MM.1S (cell line): ENCODE measurements at regions not wholly inside any gene's neighbourhood (a gene's known extent, or its start where the extent isn't known, plus 50 kb on each side); places are given as distances from the start of the nearest gene placed in this dataset.
"Not testable (repeated sequence)": the region's sequence is repeated elsewhere in the genome, so short reads cannot be mapped to it uniquely, and the experiment has no call there.

ENCODE experiments used
- DNase-seq: peaks from one replicate; pipeline ENCODE4 v3.0.0-alpha.2; 2015
- H2AFZ ChIP-seq: fragments of 300-600 bp; sonication (generic); 2 replicates; pipeline ENCODE4 v1.6.0; 2016; ENCODE audit warnings: antibody characterized with exemption, low read length
- H3F3A ChIP-seq: fragments of 300-600 bp; sonication (generic); 2 replicates; pipeline ENCODE4 v1.6.1; 2016; ENCODE audit warnings: mild to moderate bottlenecking, antibody characterized with exemption, low read length, moderate library complexity, mixed read lengths; ENCODE audit not compliant: insufficient read depth
- H3K27ac ChIP-seq: fragments of 300-600 bp; sonication (generic); 2 replicates; pipeline ENCODE4 v1.5.1; 2016; ENCODE audit warnings: mild to moderate bottlenecking, low read length
- H3K27me3 ChIP-seq: fragments of 300-600 bp; sonication (generic); replicated peaks from 2 replicates; pipeline ENCODE4 v1.6.0; 2016; ENCODE audit warnings: low read length; ENCODE audit not compliant: insufficient read depth
- H3K36me3 ChIP-seq: fragments of 300-600 bp; sonication (generic); replicated peaks from 2 replicates; pipeline ENCODE4 v1.6.1; 2016; ENCODE audit warnings: mild to moderate bottlenecking, low read length, mixed read lengths; ENCODE audit not compliant: insufficient read depth
- H3K4me1 ChIP-seq: fragments of 300-600 bp; sonication (generic); 2 replicates; pipeline ENCODE4 v1.6.1; 2016; ENCODE audit warnings: low read length, mixed read lengths
- H3K4me2 ChIP-seq: fragments of 300-600 bp; sonication (generic); 2 replicates; pipeline ENCODE4 v1.6.0; 2016; ENCODE audit warnings: low read depth, low read length
- H3K4me3 ChIP-seq: fragments of 300-600 bp; sonication (generic); 2 replicates; pipeline ENCODE4 v1.5.1; 2016; ENCODE audit warnings: low read length, mixed read lengths
- H3K79me2 ChIP-seq: fragments of 300-600 bp; sonication (generic); 2 replicates; pipeline ENCODE4 v1.6.1; 2016; ENCODE audit warnings: mixed run types, low read length, mixed read lengths
- H3K9ac ChIP-seq: fragments of 300-600 bp; sonication (generic); 2 replicates; pipeline ENCODE4 v1.6.1; 2016; ENCODE audit warnings: low read length, mixed read lengths
- H3K9me2 ChIP-seq: fragments of 300-600 bp; sonication (generic); replicated peaks from 2 replicates; pipeline ENCODE4 v1.6.1; 2016; ENCODE audit warnings: mild to moderate bottlenecking, low read length, mixed read lengths; ENCODE audit not compliant: insufficient read depth
- H3K9me3 ChIP-seq: fragments of 300-600 bp; sonication (generic); replicated peaks from 2 replicates; pipeline ENCODE4 v1.6.1; 2016; ENCODE audit warnings: mild to moderate bottlenecking, low read length, mixed read lengths; ENCODE audit not compliant: insufficient read depth
- H4K20me1 ChIP-seq: fragments of 300-600 bp; sonication (generic); 2 replicates; pipeline ENCODE4 v1.6.1; 2016; ENCODE audit warnings: mild to moderate bottlenecking, low read length, moderate library complexity, mixed read lengths; ENCODE audit not compliant: insufficient read depth
- CTCF ChIP-seq: fragments of 300-600 bp; sonication (generic); IDR thresholded peaks from 2 replicates; pipeline ENCODE4 v1.5.1; 2016; ENCODE audit warnings: antibody characterized with exemption, low read length, mixed read lengths
- EZH2 ChIP-seq: fragments of 300-600 bp; sonication (generic); optimal IDR thresholded peaks from 2 replicates; pipeline ENCODE3; 2017; ENCODE audit warnings: low read depth, mild to moderate bottlenecking, antibody characterized with exemption, low read length, mixed read lengths
- EZH2phosphoT487 ChIP-seq: fragments of 300-600 bp; sonication (generic); IDR thresholded peaks from 2 replicates; pipeline ENCODE4 v1.6.1; 2018; ENCODE audit warnings: antibody characterized with exemption, low read length

- Histone ChIP-seq H2AFZ (no peak overlapping the region), H3K27ac (no peak overlapping the region), H3K4me3 (no peak overlapping the region), H3K9me3 (no peaks in the 10 kb centered on the region), H3K9me2 (no peaks in the 10 kb centered on the region), H3K36me3 (no peaks in the 10 kb centered on the region), H3K4me1 (no peaks in the 10 kb centered on the region), H3F3A (no peaks in the 10 kb centered on the region), H4K20me1 (no peaks in the 10 kb centered on the region), H3K27me3 (no peaks in the 10 kb centered on the region), H3K9ac (no peak overlapping the region), H3K4me2 (no peak overlapping the region), H3K79me2 (no peaks in the 10 kb centered on the region)
- TF ChIP-seq EZH2 (no peak), EZH2phosphoT487 (no peak), CTCF (no peak)
- no peak for DNase-seq
Observed at GRCh38 chr17:52420555-52421078, 262.1 kb upstream of the CA10 start.

GRCh38 chr17:52419229-52419641, 260.7 kb upstream of the CA10 start:
- H3K4me3 ChIP-seq, result no peak overlapping the region
- no peaks in the 10 kb centered on the region for H3K9me2 ChIP-seq
- no peaks in the 10 kb centered on the region for H3F3A ChIP-seq
- H3K27ac ChIP-seq, result no peak overlapping the region
- no peaks in the 10 kb centered on the region for H3K4me1 ChIP-seq
- no peak overlapping the region for H3K4me2 ChIP-seq
- H2AFZ ChIP-seq, result no peak overlapping the region
- no peak for TF ChIP-seq EZH2
- TF ChIP-seq EZH2phosphoT487, result no peak
- TF ChIP-seq CTCF, result no peak
- H3K9me3 ChIP-seq, result no peaks in the 10 kb centered on the region
- no peaks in the 10 kb centered on the region for H3K79me2 ChIP-seq
- no peak for DNase-seq
- no peaks in the 10 kb centered on the region for H4K20me1 ChIP-seq
- no peak overlapping the region for H3K9ac ChIP-seq
- no peaks in the 10 kb centered on the region for H3K36me3 ChIP-seq
- H3K27me3 ChIP-seq, result no peaks in the 10 kb centered on the region

- Histone ChIP-seq H3K9me2 (no peaks in the 10 kb centered on the region), H3K9ac (no peak overlapping the region), H3F3A (no peaks in the 10 kb centered on the region), H3K79me2 (no peaks in the 10 kb centered on the region), H3K36me3 (no peaks in the 10 kb centered on the region), H3K27ac (no peak overlapping the region), H3K4me2 (no peak overlapping the region), H3K4me1 (no peaks in the 10 kb centered on the region), H3K9me3 (no peaks in the 10 kb centered on the region), H3K4me3 (no peak overlapping the region), H4K20me1 (no peaks in the 10 kb centered on the region), H2AFZ (no peak overlapping the region), H3K27me3 (no peaks in the 10 kb centered on the region)
- TF ChIP-seq EZH2, result no peak
- TF ChIP-seq CTCF, result no peak
- no peak for TF ChIP-seq EZH2phosphoT487
- DNase-seq, result no peak
Observed at GRCh38 chr17:52410781-52411180, 252.3 kb upstream of the CA10 start.

- not testable (repeated sequence) for H3K79me2 ChIP-seq, H3F3A ChIP-seq, H2AFZ ChIP-seq, H3K4me3 ChIP-seq, H3K4me2 ChIP-seq, H3K9me2 ChIP-seq, H3K27ac ChIP-seq, H3K4me1 ChIP-seq, H3K9me3 ChIP-seq, H4K20me1 ChIP-seq, H3K9ac ChIP-seq, DNase-seq, H3K27me3 ChIP-seq, H3K36me3 ChIP-seq
Observed at GRCh38 chr17:52409222-52409621, 250.7 kb upstream of the CA10 start.
